Neural cell (in vitro differentiated cells): ENCODE measurements at regions not wholly inside any gene's neighbourhood (a gene's known extent, or its start where the extent isn't known, plus 50 kb on each side); places are given as distances from the start of the nearest gene placed in this dataset.

Experiments
- CTCF ChIP-seq: fragments of 450-650 bp; IDR thresholded peaks from 2 replicates; pipeline ENCODE4 v1.5.1; 2014; ENCODE audit warnings: antibody characterized with exemption, mild to moderate bottlenecking, moderate library complexity; ENCODE audit not compliant: poor library complexity, severe bottlenecking
- POLR2AphosphoS5 ChIP-seq: IDR thresholded peaks from 2 replicates; pipeline ENCODE4 v1.6.1; 2012
- REST ChIP-seq: IDR thresholded peaks from 2 replicates; pipeline ENCODE4 v1.6.1; 2012; ENCODE audit warnings: borderline replicate concordance

GRCh38 chr20:40866056-40866455 lies 162.6 kb upstream of the TOP1 start:
- TF ChIP-seq CTCF (no peak), POLR2AphosphoS5 (no peak), REST (no peak)
